GM12892 (cell line): ENCODE measurements at regions not wholly inside any gene's neighbourhood (a gene's known extent, or its start where the extent isn't known, plus 50 kb on each side); places are given as distances from the start of the nearest gene placed in this dataset.

Experiments used
- DNase-seq: peaks from one replicate; pipeline ENCODE4 v3.0.0; 2011; ENCODE audit not compliant: insufficient read length
- FAIRE-seq: peaks from 2 replicates; lab custom pipeline; 2011; peaks lifted over from hg19 to GRCh38; lab: Jason Lieb, UNC
- POLR2A ChIP-seq: IDR thresholded peaks from 2 replicates; pipeline ENCODE4 v1.6.1; 2011; ENCODE audit warnings: low read depth, low read length, control low read depth
- POLR2AphosphoS5 ChIP-seq: IDR thresholded peaks from 2 replicates; pipeline ENCODE4 v1.6.1; 2011; ENCODE audit warnings: low read depth, low read length, control low read depth
- TAF1 ChIP-seq: IDR thresholded peaks from 2 replicates; pipeline ENCODE4 v1.6.1; 2011; ENCODE audit warnings: low read depth, mild to moderate bottlenecking, control low read depth, low read length, borderline replicate concordance

DNA sequence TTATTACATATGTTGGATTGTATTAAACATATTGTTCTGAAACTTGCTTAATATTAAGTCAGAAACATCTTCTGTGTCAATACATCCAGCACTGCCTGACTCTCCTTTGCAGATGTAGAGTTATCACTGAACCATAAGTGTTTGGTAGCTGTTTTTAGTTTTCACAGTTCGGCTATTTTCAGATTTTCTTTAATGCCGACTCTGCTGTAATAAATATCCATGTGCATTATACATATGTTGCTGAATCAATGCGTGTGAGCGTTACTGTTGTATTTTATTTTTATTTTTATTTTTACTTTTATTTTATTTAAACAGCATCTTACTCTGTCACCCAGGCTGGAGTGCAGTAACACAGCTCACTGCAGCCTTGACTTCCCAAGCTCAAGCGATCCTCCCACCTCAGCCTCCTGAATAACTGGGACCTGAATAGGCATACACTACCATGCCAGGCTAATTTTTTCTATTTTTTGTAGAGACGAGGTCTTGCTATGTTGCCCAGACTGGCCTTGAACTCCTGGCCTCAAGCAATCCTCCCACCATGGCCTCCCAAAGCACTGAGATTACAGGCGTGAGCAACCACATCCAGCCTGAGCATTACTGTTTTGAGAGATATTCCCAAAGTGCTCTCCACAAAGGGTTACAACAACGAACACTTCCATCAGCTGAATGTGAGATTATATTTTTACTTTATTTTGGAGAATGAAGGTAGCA is 50.7 kb upstream of the NOCT start:
- no peak for TF ChIP-seq POLR2A
- no peak for TF ChIP-seq POLR2AphosphoS5
- no peak for TF ChIP-seq TAF1
- no peak for DNase-seq
- FAIRE-seq = no peak

DNA sequence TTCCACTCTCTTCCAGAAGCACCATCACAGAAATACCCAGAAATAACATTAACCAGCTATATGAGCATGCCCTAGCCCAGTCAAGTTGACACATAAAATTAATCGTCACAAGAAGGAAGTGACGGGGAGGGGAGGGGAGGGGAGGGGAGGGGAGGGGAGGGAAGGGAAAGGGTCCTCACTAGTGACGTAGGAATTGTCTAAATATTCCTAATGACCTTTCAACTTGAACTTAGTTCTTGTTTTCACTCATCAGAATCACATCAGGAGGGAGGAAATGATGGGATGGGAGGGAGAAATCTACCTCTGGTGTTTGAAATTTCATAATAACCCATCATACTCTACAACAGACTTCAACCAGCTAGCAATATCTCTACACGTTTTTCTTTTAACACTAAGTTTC is 52.2 kb upstream of the NOCT start:
- no peak for DNase-seq
- FAIRE-seq = no peak
- no peak for TF ChIP-seq POLR2A
- no peak for TF ChIP-seq POLR2AphosphoS5
- no peak for TF ChIP-seq TAF1

DNA sequence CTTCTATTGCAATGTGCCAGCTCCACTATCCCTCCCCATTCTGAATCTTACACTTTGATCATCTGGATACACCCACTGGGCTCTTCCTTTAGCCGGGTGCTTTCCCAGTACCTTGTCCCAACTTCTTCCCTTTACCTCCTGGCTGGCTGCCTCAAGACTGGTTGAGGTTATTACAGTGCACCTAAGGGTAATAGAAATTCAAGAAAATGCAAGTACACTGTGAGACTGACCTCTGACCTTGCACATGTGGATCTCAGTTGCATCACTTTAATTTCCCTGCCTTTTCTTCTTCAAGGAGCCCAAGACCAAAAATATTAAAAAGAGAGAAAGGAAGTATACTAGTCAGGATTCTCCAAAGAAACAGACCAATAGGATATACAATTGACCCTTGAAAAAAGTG is 53.9 kb upstream of the NOCT start:
- FAIRE-seq = no peak
- DNase-seq = no peak
- TF ChIP-seq POLR2AphosphoS5 (no peak), TAF1 (no peak), POLR2A (no peak)

DNA sequence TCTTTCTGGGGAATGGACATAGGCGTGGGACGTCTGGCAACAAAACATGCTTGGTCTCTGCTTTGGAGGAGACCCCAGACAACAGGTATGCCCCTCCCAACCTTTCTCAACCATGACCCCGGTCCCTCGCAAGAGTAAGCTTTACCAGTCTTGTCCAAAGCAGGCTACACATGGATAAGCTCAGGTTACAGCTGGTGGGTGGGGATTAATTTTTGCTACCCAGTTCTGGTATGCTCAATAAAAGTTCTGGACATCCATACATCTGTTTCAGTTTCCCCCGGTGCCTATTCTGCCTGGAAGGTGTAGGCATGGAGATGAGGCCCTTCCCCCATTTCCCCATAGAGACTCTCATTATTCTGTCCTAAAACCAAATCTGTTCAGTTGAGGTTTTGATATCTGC is 54.5 kb upstream of the NOCT start:
- DNase-seq = no peak
- FAIRE-seq = no peak
- TF ChIP-seq POLR2A = no peak
- TF ChIP-seq POLR2AphosphoS5 = no peak
- TF ChIP-seq TAF1 = no peak

DNA sequence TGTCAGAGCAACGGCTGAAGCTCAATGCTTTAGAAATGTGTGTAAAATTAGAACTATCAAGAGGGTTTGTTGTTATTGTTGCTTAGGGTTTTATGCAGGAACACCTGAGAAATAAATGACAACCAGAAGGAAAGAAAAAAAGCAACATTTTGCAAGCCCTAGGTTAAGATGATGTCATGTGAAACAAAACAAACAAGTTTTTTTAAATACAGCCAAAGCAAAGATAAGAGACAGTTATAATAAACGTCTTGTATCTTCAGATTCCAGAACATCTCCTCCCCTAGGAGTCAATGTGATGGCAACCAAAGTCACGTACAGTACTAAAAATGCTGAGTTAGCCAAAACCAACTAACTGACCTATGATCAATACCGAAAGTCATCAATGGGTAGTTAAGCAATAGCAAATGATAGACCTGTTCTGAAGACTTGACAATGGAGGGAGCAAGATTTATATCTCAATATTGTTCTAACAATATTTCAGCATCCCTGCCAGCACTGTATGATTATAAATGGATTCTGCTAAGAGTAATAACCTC is 55.3 kb upstream of the NOCT start:
- FAIRE-seq (no peak), DNase-seq (no peak)
- no peak for TF ChIP-seq POLR2AphosphoS5
- TF ChIP-seq POLR2A = no peak
- TF ChIP-seq TAF1 = no peak

DNA sequence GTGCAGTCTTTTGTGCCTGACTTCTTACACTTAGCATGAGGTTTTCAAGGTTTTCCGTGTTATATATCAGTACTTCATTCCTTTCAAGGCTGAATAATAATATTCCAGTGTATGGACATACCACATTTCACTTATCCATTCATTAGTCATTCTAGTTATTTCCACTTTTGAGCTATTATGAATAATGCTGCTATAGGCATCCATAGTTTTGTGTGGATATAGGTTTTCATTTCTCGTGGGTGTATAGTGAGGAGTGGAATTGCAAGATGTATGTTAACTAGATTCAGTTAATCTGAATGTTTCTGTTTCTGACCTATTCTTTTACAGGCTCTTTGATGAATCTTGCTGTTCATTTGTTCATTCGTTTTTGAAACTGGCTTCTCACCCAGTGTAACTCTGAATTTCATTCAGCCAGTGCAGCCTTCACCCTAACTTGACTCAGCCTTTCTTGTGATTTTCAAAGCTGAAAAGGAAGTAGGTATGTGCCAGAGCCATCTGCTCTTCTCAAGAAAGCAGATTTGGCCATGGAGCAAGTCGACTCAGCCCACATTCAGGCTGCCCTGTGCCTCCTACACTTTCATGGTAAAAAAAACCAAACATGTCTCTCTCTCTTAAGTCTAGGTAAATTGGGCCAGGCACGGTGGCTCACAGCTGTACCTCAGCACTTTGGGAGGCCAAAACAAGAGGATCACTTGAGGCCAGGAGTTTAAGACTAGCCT is 56.3 kb upstream of the NOCT start:
- TF ChIP-seq POLR2AphosphoS5 = no peak
- no peak for TF ChIP-seq POLR2A
- TF ChIP-seq TAF1 = no peak
- FAIRE-seq (no peak), DNase-seq (no peak)

DNA sequence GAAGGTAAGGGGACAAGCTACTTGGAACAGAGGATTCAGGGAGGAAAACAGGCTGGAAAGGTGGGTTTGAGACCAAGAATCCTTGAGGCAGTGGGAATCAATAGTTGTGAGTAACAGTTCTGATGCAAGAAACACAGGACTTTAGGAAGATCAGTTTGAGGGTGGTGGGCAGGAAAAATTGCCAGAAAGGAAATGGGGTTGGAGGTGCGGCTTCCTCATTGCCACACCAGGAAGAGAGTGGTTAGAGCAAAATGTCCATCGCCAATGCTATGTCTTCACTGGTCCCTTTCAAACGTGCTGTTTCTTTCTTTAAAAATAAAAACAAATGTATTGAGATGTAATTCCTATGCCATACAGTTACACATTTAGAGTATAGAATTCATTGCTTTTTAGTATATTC is 57.1 kb upstream of the NOCT start:
- FAIRE-seq (no peak), DNase-seq (no peak)
- TF ChIP-seq POLR2A (no peak), POLR2AphosphoS5 (no peak), TAF1 (no peak)

DNA sequence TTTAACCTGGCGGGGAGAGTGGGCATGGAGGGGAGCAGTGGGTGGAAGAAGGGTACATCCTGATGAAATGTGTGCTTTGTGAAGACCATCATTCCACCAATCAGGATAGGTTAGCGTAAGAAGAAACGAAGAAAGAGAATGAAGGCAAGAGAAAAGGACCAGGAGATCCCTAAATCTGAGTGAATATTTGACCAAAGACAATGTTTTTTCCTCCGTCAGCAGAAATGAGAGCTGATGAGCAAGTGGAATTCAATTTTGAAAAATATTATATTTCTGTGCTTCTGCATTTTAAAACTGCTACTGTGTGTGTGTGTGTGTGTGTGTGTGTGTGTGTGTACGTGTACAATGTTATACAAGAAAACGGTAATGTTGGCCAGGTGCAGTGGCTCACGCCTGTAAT is 58.3 kb upstream of the NOCT start:
- FAIRE-seq = no peak
- DNase-seq = no peak
- TF ChIP-seq POLR2AphosphoS5 (no peak), POLR2A (no peak), TAF1 (no peak)

DNA sequence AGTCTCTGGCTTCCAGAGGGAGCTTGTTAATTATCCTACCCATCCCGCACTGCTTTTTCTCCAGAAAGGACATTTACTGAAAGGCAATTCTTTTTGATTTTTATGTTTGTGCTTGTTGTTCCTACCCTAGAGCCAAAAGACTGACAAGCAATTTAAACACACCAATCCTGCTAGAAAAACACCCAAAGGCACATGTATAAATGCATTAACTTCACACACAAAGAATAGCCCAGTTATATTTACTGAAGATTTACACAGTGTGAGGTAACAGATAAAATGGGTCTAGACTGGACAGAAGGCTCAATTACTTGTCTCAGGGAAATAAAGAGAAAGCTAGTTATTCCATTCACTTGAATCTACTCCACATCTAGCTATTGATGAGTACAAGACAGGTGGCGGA is 61.2 kb upstream of the NOCT start:
- FAIRE-seq (no peak), DNase-seq (no peak)
- TF ChIP-seq POLR2AphosphoS5 = no peak
- TF ChIP-seq POLR2A = no peak
- no peak for TF ChIP-seq TAF1

DNA sequence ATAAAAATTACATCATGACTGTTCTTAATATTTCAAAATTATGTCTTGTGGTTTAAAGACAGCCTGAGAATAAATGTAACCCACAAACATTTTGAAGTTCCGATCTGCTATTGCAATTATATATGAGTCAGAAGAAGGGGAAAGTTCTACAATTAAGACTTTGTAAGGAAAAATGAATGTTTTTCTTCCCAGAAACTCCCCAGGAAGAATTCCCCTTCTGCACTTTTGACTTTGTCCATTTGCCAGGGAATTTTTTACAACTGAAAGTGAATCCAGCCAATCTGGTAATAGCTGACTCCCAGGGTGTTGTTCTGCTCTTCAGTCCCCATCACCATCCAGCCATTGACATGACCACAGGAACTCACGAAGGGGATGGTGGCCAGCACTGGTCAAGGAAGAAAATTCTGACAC is 61.6 kb upstream of the NOCT start:
- DNase-seq = no peak
- FAIRE-seq = no peak
- TF ChIP-seq POLR2A (no peak), TAF1 (no peak), POLR2AphosphoS5 (no peak)

DNA sequence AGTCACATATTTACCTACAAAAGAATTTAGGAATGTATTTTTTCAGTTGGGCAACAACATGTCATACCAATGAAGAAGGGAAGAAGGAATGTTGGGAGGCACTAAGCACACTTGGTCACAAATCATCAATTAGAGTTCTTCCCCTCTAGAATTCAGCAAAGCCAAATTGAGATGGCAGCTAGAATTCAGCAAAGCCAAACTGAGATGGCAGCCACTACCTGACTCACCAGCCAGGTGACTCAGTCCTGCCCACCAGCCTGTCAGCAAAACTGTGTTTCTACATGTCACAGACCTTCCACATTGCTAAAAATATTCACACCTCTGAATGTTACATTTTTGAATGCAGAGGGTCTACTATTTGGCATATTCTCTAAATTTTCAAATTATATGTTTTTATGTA is 63.2 kb upstream of the NOCT start:
- TF ChIP-seq POLR2A (no peak), POLR2AphosphoS5 (no peak), TAF1 (no peak)
- FAIRE-seq (no peak), DNase-seq (no peak)
